GM10248 (cell line): ENCODE measurements at regions not wholly inside any gene's neighbourhood (a gene's known extent, or its start where the extent isn't known, plus 50 kb on each side); places are given as distances from the start of the nearest gene placed in this dataset.
A peak's percentile ranks its signal among the peaks of the same experiment; 100 is the strongest.
"Not testable (repeated sequence)": the region's sequence is repeated elsewhere in the genome, so short reads cannot be mapped to it uniquely, and the experiment has no call there.

Experiments
- CTCF ChIA-PET: fragments of 300-600 bp; sonication (Branson Sonifier 250); formaldehyde crosslinking; extraction: SDS; loops from one replicate; lab custom pipeline; 2021; ENCODE audit warnings: antibody characterized with exemption; lab: Yijun Ruan, JAX
- POLR2A ChIA-PET: fragments of 350-650 bp; sonication (Branson Sonifier 250); formaldehyde crosslinking; extraction: SDS; loops from one replicate; lab custom pipeline; 2020; ENCODE audit warnings: antibody characterized with exemption; lab: Yijun Ruan, JAX
- DNase-seq: peaks from one replicate; pipeline ENCODE4 v3.0.0; 2012; ENCODE audit errors: extremely low spot score
- CTCF ChIP-seq: IDR thresholded peaks from 2 replicates; pipeline ENCODE4 v1.5.1; 2012; ENCODE audit warnings: mild to moderate bottlenecking, low read depth; ENCODE audit errors: extremely low read depth, missing control alignments, control extremely low read depth

GRCh38 chr14:96702831-96703230 is 94.4 kb upstream of the VRK1 start:
- no peak for DNase-seq
- CTCF ChIA-PET = no interaction called here
- no peak for TF ChIP-seq CTCF
- POLR2A ChIA-PET = no interaction called here

GRCh38 chr14:96705422-96706092 is 91.6 kb upstream of the VRK1 start:
- ChIA-PET CTCF (no interaction called here), POLR2A (no interaction called here)
- TF ChIP-seq CTCF = no peak
- DNase-seq = no peak

GRCh38 chr14:96706893-96707292 is 90.3 kb upstream of the VRK1 start:
- DNase-seq = no peak
- CTCF ChIA-PET = no interaction called here
- POLR2A ChIA-PET = no interaction called here
- no peak for TF ChIP-seq CTCF

GRCh38 chr14:96710060-96710666 is 87.0 kb upstream of the VRK1 start:
- peak; percentile 44 for DNase-seq
- no peak for TF ChIP-seq CTCF
- POLR2A ChIA-PET = no interaction called here
- CTCF ChIA-PET = interaction anchor here (1.8 to 2.0 kb wide), 2 partner anchors 10 to 31 kb away, joined by 5 read pairs; no protein-coding TSS in a partner anchor

GRCh38 chr14:96711559-96712267 is 85.5 kb upstream of the VRK1 start:
- CTCF ChIA-PET = interaction anchor here (1.0 to 2.0 kb wide), 2 partner anchors 10 to 30 kb away, joined by 3 to 5 read pairs; no protein-coding TSS in a partner anchor
- POLR2A ChIA-PET = no interaction called here
- DNase-seq = no peak
- no peak for TF ChIP-seq CTCF

GRCh38 chr14:96713426-96713825 is 83.8 kb upstream of the VRK1 start:
- ChIA-PET POLR2A (no interaction called here), CTCF (interaction anchor here (0.6 to 1.5 kb wide), 2 partner anchors 28 to 958 kb away, joined by 3 to 5 read pairs; no protein-coding TSS in a partner anchor)
- DNase-seq = no peak
- TF ChIP-seq CTCF = no peak

GRCh38 chr14:96714537-96714936 is 82.6 kb upstream of the VRK1 start:
- POLR2A ChIA-PET, DNase-seq: not testable (repeated sequence)
- CTCF ChIA-PET = interaction anchor here (1.1 kb wide), 1 partner anchor 26 kb away, joined by 4 read pairs; no protein-coding TSS in a partner anchor
